IMR-90 (cell line): ENCODE measurements at regions not wholly inside any gene's neighbourhood (a gene's known extent, or its start where the extent isn't known, plus 50 kb on each side); places are given as distances from the start of the nearest gene placed in this dataset.

Experiments
- ATAC-seq: fragments of 200-7000 bp; cut with Tn5 transposase; 2 replicates; pipeline ENCODE4 v1.9.1; 2020; ENCODE audit warnings: low read depth, mild to moderate bottlenecking, moderate library complexity
- BruUV-seq: library from RNA; stranded (reverse); fragments of 400-500 nt; replicated peaks from 2 replicates; lab custom pipeline; 2021; lab: Mats Ljungman, UMichigan
- CTCF ChIA-PET: fragments of 300-600 bp; formaldehyde crosslinking; extraction: SDS; loops from one replicate; lab custom pipeline; 2021; ENCODE audit warnings: antibody characterized with exemption; lab: Yijun Ruan, JAX
- POLR2A ChIA-PET: fragments of 300-600 bp; sonication (Branson Sonifier 250); formaldehyde crosslinking; loops from one replicate; lab custom pipeline; 2022; ENCODE audit warnings: antibody characterized with exemption; ENCODE audit not compliant: unreplicated experiment; lab: Charles Lee
- DNase-seq: peaks from one replicate; pipeline ENCODE4 v3.0.0; 2013
- H2AFZ ChIP-seq: replicated peaks from 2 replicates; pipeline ENCODE3; 2013; ENCODE audit warnings: low read length, mild to moderate bottlenecking; ENCODE audit not compliant: poor library complexity
- H2AK5ac ChIP-seq: 2 replicates; pipeline ENCODE4 v1.6.1; 2013; ENCODE audit warnings: low read depth, low read length, inconsistent platforms
- H2AK9ac ChIP-seq: replicated peaks from 2 replicates; pipeline ENCODE3; 2013; ENCODE audit warnings: mild to moderate bottlenecking, low read depth, low read length, moderate library complexity; ENCODE audit not compliant: poor library complexity
- H2BK120ac ChIP-seq: 2 replicates; pipeline ENCODE4 v1.6.1; 2013; ENCODE audit warnings: low read depth, low read length, inconsistent platforms
- H2BK15ac ChIP-seq: 3 replicates; pipeline ENCODE4 v1.6.1; 2013; ENCODE audit warnings: low read depth, low read length, inconsistent platforms
- H2BK20ac ChIP-seq: 2 replicates; pipeline ENCODE4 v1.6.1; 2013; ENCODE audit warnings: low read depth, mild to moderate bottlenecking, inconsistent platforms, low read length, moderate library complexity
- H2BK5ac ChIP-seq: 2 replicates; pipeline ENCODE4 v1.6.1; 2013; ENCODE audit warnings: mild to moderate bottlenecking, low read depth, low read length, inconsistent platforms; ENCODE audit not compliant: poor library complexity, severe bottlenecking
- H3K14ac ChIP-seq: replicated peaks from 2 replicates; pipeline ENCODE4 v1.6.1; 2013; ENCODE audit warnings: low read depth, low read length, inconsistent platforms
- H3K18ac ChIP-seq: 2 replicates; pipeline ENCODE4 v1.6.1; 2013; ENCODE audit warnings: low read depth, low read length, control low read depth
- H3K23ac ChIP-seq: 2 replicates; pipeline ENCODE4 v1.6.1; 2013; ENCODE audit warnings: low read depth, low read length, inconsistent platforms
- H3K27ac ChIP-seq: 2 replicates; pipeline ENCODE4 v1.5.1; 2013; ENCODE audit warnings: mild to moderate bottlenecking, control low read depth, low read length; ENCODE audit not compliant: insufficient read depth
- H3K27me3 ChIP-seq: 2 replicates; pipeline ENCODE4 v1.6.1; 2013; ENCODE audit warnings: low read length; ENCODE audit not compliant: control insufficient read depth, insufficient read depth
- H3K36me3 ChIP-seq: 2 replicates; pipeline ENCODE4 v1.6.1; 2013; ENCODE audit warnings: low read length, mixed read lengths; ENCODE audit not compliant: control insufficient read depth, insufficient read depth
- H3K4ac ChIP-seq: 2 replicates; pipeline ENCODE4 v1.6.1; 2013; ENCODE audit warnings: low read depth, low read length, inconsistent platforms
- H3K4me1 ChIP-seq: 2 replicates; pipeline ENCODE4 v1.6.1; 2013; ENCODE audit warnings: low read length, mixed read lengths; ENCODE audit not compliant: control insufficient read depth, insufficient read depth
- H3K4me2 ChIP-seq: 2 replicates; pipeline ENCODE4 v1.6.1; 2013; ENCODE audit warnings: low read depth, mild to moderate bottlenecking, control low read depth, low read length, moderate library complexity
- H3K4me3 ChIP-seq: 2 replicates; pipeline ENCODE4 v1.5.1; 2013; ENCODE audit warnings: low read depth, mild to moderate bottlenecking, control low read depth, low read length, moderate library complexity; ENCODE audit not compliant: insufficient read depth
- H3K56ac ChIP-seq: 2 replicates; pipeline ENCODE4 v1.6.1; 2013; ENCODE audit warnings: low read length, inconsistent platforms; ENCODE audit not compliant: insufficient read depth; ENCODE audit errors: extremely low read depth
- H3K79me1 ChIP-seq, 2 experiments: 2 replicates each; pipeline ENCODE4 v1.6.1; 2013; ENCODE audit warnings: low read length in 2 of 2, inconsistent platforms in 1 of 2, low read depth in 1 of 2
- H3K9ac ChIP-seq: 2 replicates; pipeline ENCODE4 v1.6.1; 2013; ENCODE audit warnings: low read depth, low read length, control low read depth
- H3K9me1 ChIP-seq: 2 replicates; pipeline ENCODE4 v1.6.1; 2013; ENCODE audit warnings: low read length, inconsistent platforms; ENCODE audit not compliant: insufficient read depth
- H3K9me3 ChIP-seq: 2 replicates; pipeline ENCODE4 v1.6.1; 2013; ENCODE audit warnings: low read length; ENCODE audit not compliant: control insufficient read depth, insufficient read depth
- H4K20me1 ChIP-seq: 2 replicates; pipeline ENCODE4 v1.6.1; 2013; ENCODE audit warnings: low read length, inconsistent platforms; ENCODE audit not compliant: insufficient read depth
- H4K5ac ChIP-seq: 2 replicates; pipeline ENCODE4 v1.6.1; 2013; ENCODE audit warnings: mild to moderate bottlenecking, low read depth, low read length, control low read depth
- H4K8ac ChIP-seq, 2 experiments: 2 replicates each; pipeline ENCODE4 v1.6.1; 2013; ENCODE audit warnings: low read depth in 2 of 2, low read length in 2 of 2, control low read depth in 1 of 2, inconsistent platforms in 1 of 2
- H4K91ac ChIP-seq: 2 replicates; pipeline ENCODE4 v1.6.1; 2013; ENCODE audit warnings: low read depth, low read length, inconsistent platforms; ENCODE audit not compliant: insufficient read depth
- WGBS, 2 experiments: methylation state at CpG; one replicate each; pipeline versions ENCODE4 v1.1.5 to v1.1.7; 2013; ENCODE audit warnings: missing lambda C conversion rate in 2 of 2; ENCODE audit not compliant: insufficient read length in 1 of 2; ENCODE audit errors: extremely low coverage in 2 of 2; 5-methylcytosine and 5-hydroxymethylcytosine counted together
- dilution Hi-C: fragments of 300-500 bp; cut with HindIII; formaldehyde crosslinking; loops from one replicate; pipeline ENCODE4 v1.14.3; 2018; ENCODE audit warnings: low sequenced_read_pairs; ENCODE audit not compliant: unreplicated experiment
- in situ Hi-C: fragments of 300-500 bp; cut with MboI; formaldehyde crosslinking; loops from 3 replicates; pipeline ENCODE4 v1.14.3; 2019; ENCODE audit warnings: low sequenced_read_pairs, inconsistent platforms, mixed read lengths
- intact Hi-C: fragments of 100-400 bp; cut with micrococcal nuclease; formaldehyde crosslinking; loops from 2 replicates; pipeline ENCODE4 v1.10.0; 2022
- TF ChIP-seq, protein P1 (sequence below): fragments of 150-350 bp; IDR thresholded peaks from 2 replicates; pipeline ENCODE4 v1.6.1; 2017; ENCODE audit warnings: mild to moderate bottlenecking, antibody characterized with exemption, low read length, low read depth

DNA sequence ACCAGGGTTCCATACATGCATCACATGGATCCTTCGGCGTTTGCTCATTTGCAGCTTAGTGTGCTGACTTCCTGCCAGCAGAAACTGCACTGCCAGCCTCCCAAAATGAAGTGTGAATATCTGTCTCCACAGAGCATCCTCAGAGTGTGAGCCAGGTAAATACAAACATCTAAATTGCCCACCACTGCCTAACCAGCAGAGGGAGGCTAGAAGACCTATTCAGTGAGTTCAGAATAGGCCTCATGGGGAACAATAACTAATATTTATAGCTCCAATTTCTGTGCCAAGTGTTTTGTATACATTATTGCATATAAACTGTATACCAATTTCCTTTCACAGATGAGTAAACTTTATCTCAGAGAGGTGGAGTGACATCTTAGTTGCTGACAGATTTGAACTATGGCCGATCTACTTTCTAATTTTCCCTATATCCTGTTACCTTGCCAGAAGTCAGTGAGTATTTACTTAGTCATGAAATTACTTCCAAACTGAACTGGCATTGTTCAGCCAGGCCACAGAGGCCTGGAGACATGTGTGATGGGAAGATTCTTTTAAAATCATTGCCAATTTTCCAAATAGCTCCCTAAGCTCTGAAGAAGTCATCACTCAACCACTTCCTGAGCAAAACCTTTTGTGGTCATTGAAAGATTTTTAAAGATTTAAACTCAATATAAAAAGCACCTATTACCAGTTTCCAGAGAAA is 926.5 kb upstream of the GHITM start:
- H4K5ac ChIP-seq, result no peak overlapping the region
- H2BK5ac ChIP-seq, result no peak overlapping the region
- dilution Hi-C loops, result no loop called here
- H2BK15ac ChIP-seq, result no peak overlapping the region
- H3K9me1 ChIP-seq, result no peaks in the 10 kb centered on the region
- H3K4me2 ChIP-seq, result no peak overlapping the region
- no peak for DNase-seq
- no peaks in the 10 kb centered on the region for H3K79me1 ChIP-seq
- no peak overlapping the region for H3K9ac ChIP-seq
- in situ Hi-C loops, result no loop called here
- BruUV-seq, result no TSS peak
- ChIA-PET CTCF (no interaction called here), POLR2A (no interaction called here)
- no peak overlapping the region for H3K56ac ChIP-seq
- no peak overlapping the region for H2BK120ac ChIP-seq
- no peak overlapping the region for H2BK20ac ChIP-seq
- H3K27ac ChIP-seq, result no peak overlapping the region
- H3K18ac ChIP-seq, result no peak overlapping the region
- no peak overlapping the region for H3K14ac ChIP-seq
- H3K27me3 ChIP-seq, result no peaks in the 10 kb centered on the region
- intact Hi-C loops, result no loop called here
- H2AFZ ChIP-seq, result no peak overlapping the region
- no peaks in the 10 kb centered on the region for H3K36me3 ChIP-seq
- TF ChIP-seq, protein P1, sequence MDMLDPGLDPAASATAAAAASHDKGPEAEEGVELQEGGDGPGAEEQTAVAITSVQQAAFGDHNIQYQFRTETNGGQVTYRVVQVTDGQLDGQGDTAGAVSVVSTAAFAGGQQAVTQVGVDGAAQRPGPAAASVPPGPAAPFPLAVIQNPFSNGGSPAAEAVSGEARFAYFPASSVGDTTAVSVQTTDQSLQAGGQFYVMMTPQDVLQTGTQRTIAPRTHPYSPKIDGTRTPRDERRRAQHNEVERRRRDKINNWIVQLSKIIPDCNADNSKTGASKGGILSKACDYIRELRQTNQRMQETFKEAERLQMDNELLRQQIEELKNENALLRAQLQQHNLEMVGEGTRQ, result no peak
- no CpG with 5 or more reads among the region's 3 CpGs for WGBS, 2 experiments
- no peaks in the 10 kb centered on the region for H4K20me1 ChIP-seq
- peaks cover 2% of the 10 kb centered on the region for H3K9me3 ChIP-seq
- no peak overlapping the region for H2AK9ac ChIP-seq
- H3K4ac ChIP-seq, result no peak overlapping the region
- H3K4me3 ChIP-seq, result no peak overlapping the region
- no peak overlapping the region for H2AK5ac ChIP-seq
- no peaks in the 10 kb centered on the region for H3K4me1 ChIP-seq
- ATAC-seq, result no peak
- H4K91ac ChIP-seq, result no peak overlapping the region
- H3K23ac ChIP-seq, result no peak overlapping the region
- H4K8ac ChIP-seq, result no peak overlapping the region
